ENCODE measurements at regions not wholly inside any gene's neighbourhood (a gene's known extent, or its start where the extent isn't known, plus 50 kb on each side); places are given as distances from the start of the nearest gene placed in this dataset.

DNA sequence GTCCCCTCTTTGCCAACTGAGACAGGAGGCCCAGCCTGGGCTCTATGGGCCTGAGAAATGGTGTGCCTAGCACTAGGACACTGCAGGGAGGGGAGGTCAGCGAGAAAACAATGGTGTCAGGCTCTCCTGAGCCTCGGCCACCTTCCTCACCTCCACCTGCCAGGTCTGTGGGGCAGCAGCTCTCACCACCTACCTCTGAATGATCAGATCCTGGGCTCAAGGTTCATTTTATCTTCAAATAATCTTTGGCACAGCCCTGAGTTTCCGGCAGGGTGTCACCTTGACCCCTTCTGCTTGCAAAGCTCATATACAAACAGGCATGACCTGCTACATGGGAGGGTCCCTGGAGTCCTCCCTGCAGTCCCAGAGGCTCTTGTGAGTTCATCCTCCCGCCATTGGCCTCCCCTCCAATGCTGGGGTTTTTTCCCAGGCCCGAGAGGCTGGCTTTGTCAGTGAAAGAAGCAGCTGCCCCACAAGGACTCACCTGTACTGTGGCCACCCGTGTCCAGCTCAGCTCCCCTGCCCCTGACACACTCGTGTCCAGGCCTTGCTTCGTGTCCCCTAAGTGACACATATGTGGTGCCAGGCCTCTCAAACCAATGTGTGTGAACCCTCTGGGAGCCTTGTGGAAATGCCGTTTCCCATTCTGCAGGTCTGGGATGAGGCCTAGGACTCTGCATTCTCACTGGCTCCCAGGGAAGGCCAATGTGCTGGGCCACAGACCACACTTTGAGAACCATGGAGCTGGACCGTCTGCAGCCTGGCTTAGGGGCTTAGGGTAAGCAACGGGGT, 176.8 kb upstream of the CIBAR2 start (continued):
- TF ChIP-seq, protein P1, sequence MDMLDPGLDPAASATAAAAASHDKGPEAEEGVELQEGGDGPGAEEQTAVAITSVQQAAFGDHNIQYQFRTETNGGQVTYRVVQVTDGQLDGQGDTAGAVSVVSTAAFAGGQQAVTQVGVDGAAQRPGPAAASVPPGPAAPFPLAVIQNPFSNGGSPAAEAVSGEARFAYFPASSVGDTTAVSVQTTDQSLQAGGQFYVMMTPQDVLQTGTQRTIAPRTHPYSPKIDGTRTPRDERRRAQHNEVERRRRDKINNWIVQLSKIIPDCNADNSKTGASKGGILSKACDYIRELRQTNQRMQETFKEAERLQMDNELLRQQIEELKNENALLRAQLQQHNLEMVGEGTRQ (IDR thresholded peaks at IDR 0.05; ENCODE audit: low read depth, low read length) = no peak
- TF ChIP-seq, protein P1 (CRISPR knock-in tag; IDR thresholded peaks at IDR 0.05; ENCODE audit: borderline replicate concordance) = peak; percentile 40; the same call in 1 of the 2 replicates
- TF ChIP-seq, protein P2, sequence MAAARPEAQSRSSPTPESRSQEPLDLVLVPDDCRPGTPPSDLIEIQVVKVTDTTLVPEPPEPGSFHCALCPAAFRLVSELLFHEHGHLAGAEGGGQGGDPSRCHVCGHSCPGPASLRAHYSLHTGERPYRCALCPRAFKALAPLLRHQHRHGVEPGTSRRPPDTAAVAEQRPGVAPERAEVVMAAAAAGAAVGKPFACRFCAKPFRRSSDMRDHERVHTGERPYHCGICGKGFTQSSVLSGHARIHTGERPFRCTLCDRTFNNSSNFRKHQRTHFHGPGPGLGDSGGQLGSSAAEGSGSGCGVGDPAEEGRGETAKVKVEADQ (CRISPR knock-in tag; IDR thresholded peaks at IDR 0.05; ENCODE audit: borderline replicate concordance) = peak; percentile 97
- TF ChIP-seq, protein P3, sequence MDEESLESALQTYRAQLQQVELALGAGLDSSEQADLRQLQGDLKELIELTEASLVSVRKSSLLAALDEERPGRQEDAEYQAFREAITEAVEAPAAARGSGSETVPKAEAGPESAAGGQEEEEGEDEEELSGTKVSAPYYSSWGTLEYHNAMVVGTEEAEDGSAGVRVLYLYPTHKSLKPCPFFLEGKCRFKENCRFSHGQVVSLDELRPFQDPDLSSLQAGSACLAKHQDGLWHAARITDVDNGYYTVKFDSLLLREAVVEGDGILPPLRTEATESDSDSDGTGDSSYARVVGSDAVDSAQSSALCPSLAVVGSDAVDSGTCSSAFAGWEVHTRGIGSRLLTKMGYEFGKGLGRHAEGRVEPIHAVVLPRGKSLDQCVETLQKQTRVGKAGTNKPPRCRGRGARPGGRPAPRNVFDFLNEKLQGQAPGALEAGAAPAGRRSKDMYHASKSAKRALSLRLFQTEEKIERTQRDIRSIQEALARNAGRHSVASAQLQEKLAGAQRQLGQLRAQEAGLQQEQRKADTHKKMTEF (CRISPR knock-in tag; IDR thresholded peaks at IDR 0.05) = peak; percentile 90
- no peak for TF ChIP-seq RELA (CRISPR knock-in tag; IDR thresholded peaks at IDR 0.05)
- TF ChIP-seq, protein P4, sequence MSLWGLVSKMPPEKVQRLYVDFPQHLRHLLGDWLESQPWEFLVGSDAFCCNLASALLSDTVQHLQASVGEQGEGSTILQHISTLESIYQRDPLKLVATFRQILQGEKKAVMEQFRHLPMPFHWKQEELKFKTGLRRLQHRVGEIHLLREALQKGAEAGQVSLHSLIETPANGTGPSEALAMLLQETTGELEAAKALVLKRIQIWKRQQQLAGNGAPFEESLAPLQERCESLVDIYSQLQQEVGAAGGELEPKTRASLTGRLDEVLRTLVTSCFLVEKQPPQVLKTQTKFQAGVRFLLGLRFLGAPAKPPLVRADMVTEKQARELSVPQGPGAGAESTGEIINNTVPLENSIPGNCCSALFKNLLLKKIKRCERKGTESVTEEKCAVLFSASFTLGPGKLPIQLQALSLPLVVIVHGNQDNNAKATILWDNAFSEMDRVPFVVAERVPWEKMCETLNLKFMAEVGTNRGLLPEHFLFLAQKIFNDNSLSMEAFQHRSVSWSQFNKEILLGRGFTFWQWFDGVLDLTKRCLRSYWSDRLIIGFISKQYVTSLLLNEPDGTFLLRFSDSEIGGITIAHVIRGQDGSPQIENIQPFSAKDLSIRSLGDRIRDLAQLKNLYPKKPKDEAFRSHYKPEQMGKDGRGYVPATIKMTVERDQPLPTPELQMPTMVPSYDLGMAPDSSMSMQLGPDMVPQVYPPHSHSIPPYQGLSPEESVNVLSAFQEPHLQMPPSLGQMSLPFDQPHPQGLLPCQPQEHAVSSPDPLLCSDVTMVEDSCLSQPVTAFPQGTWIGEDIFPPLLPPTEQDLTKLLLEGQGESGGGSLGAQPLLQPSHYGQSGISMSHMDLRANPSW (CRISPR knock-in tag; IDR thresholded peaks at IDR 0.05; ENCODE audit: borderline replicate concordance) = no peak
- TF ChIP-seq, protein P5, sequence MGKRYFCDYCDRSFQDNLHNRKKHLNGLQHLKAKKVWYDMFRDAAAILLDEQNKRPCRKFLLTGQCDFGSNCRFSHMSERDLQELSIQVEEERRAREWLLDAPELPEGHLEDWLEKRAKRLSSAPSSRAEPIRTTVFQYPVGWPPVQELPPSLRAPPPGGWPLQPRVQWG (CRISPR knock-in tag; IDR thresholded peaks at IDR 0.05; ENCODE audit: borderline replicate concordance, low read depth) = no peak
- no peak; the same call in 1 of the 2 replicates for TF ChIP-seq ZSCAN21 (CRISPR knock-in tag; IDR thresholded peaks at IDR 0.05; ENCODE audit: borderline replicate concordance)
- TF ChIP-seq, protein P6, sequence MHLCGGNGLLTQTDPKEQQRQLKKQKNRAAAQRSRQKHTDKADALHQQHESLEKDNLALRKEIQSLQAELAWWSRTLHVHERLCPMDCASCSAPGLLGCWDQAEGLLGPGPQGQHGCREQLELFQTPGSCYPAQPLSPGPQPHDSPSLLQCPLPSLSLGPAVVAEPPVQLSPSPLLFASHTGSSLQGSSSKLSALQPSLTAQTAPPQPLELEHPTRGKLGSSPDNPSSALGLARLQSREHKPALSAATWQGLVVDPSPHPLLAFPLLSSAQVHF (CRISPR knock-in tag; IDR thresholded peaks at IDR 0.05) = no peak
- TF ChIP-seq, protein P7, sequence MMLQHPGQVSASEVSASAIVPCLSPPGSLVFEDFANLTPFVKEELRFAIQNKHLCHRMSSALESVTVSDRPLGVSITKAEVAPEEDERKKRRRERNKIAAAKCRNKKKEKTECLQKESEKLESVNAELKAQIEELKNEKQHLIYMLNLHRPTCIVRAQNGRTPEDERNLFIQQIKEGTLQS (CRISPR knock-in tag; IDR thresholded peaks at IDR 0.05) = no peak
- no peak for TF ChIP-seq FOSL1 (CRISPR knock-in tag; IDR thresholded peaks at IDR 0.05; ENCODE audit: borderline replicate concordance)
- no peak for TF ChIP-seq PTBP1 (IDR thresholded peaks at IDR 0.05; ENCODE audit: low read depth, low read length, poor library complexity, severe bottlenecking)
- peak; percentile 64; the same call in 1 of the 2 replicates for TF ChIP-seq ZNF724P (CRISPR knock-in tag; IDR thresholded peaks at IDR 0.05; ENCODE audit: borderline replicate concordance)
- TF ChIP-seq ZNF670 (CRISPR knock-in tag; IDR thresholded peaks at IDR 0.05; ENCODE audit: borderline replicate concordance) = no peak
- no peak; the same call in 1 of the 2 replicates for TF ChIP-seq YEATS2 (CRISPR knock-in tag; IDR thresholded peaks at IDR 0.05; ENCODE audit: borderline replicate concordance)
- TF ChIP-seq, protein P8, sequence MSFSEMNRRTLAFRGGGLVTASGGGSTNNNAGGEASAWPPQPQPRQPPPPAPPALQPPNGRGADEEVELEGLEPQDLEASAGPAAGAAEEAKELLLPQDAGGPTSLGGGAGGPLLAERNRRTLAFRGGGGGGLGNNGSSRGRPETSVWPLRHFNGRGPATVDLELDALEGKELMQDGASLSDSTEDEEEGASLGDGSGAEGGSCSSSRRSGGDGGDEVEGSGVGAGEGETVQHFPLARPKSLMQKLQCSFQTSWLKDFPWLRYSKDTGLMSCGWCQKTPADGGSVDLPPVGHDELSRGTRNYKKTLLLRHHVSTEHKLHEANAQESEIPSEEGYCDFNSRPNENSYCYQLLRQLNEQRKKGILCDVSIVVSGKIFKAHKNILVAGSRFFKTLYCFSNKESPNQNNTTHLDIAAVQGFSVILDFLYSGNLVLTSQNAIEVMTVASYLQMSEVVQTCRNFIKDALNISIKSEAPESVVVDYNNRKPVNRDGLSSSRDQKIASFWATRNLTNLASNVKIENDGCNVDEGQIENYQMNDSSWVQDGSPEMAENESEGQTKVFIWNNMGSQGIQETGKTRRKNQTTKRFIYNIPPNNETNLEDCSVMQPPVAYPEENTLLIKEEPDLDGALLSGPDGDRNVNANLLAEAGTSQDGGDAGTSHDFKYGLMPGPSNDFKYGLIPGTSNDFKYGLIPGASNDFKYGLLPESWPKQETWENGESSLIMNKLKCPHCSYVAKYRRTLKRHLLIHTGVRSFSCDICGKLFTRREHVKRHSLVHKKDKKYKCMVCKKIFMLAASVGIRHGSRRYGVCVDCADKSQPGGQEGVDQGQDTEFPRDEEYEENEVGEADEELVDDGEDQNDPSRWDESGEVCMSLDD (CRISPR knock-in tag; IDR thresholded peaks at IDR 0.05; ENCODE audit: borderline replicate concordance) = no peak
